ENCODE measurements at regions not wholly inside any gene's neighbourhood (a gene's known extent, or its start where the extent isn't known, plus 50 kb on each side); places are given as distances from the start of the nearest gene placed in this dataset.

DNA sequence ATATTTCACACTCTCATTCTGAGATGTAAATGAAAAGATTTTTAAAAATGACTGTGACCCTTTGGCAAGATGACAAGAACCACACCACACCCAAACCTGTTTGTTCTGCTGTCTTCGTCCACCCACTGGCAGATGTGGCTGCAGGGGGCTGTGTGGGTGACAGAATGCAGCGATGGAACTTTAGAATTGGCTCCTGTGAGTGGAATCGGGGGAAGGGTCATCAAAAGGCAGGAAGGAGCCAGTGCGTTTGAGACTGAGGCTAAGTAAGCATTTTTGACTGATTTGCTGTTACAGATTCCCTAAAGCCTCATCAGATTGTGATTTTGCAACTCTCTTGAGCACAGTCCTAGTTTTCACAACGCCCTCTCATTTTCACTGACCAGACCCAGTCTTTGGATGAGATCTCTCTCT is 111.2 kb upstream of the ADGRL2 start:
- Mint-ChIP-seq H3K4me1 (ENCODE audit: low read depth) (no peaks in the 10 kb centered on the region), H3K4me3 (ENCODE audit: low read depth) (no peak overlapping the region), H3K27ac (no peak overlapping the region), H3K27me3 (ENCODE audit: low read depth) (no peaks in the 10 kb centered on the region), H3K9me3 (no peaks in the 10 kb centered on the region), H3K36me3 (ENCODE audit: low read depth) (no peaks in the 10 kb centered on the region)
- intact Hi-C loops (cut with micrococcal nuclease): no loop called here
- DNase-seq (ENCODE audit: low spot score): no peak

DNA sequence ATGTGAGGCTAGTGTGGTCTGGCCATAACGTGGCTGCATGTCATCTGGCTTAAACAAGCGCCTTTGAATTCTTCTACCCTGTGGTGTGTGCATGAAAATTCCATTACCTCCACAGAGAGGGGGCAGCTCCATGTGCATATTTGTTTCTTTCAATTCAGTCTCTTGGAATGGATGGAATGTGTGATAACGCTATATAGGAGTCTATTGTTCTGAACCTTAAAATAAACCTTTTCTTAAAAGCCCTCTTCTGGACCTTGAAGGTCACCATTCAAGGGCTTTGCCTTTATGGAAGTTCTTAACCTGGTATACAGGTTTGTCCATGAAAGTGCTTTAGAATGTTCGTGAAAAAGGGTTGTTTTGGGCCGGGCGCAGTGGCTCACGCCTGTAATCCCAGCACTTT is 118.2 kb upstream of the ADGRL2 start:
- no peaks in the 10 kb centered on the region for H3K27me3 Mint-ChIP-seq (ENCODE audit: low read depth)
- H3K27ac Mint-ChIP-seq: no peak overlapping the region
- H3K4me3 Mint-ChIP-seq (ENCODE audit: low read depth): no peak overlapping the region
- H3K4me1 Mint-ChIP-seq (ENCODE audit: low read depth): no peaks in the 10 kb centered on the region
- no peaks in the 10 kb centered on the region for H3K9me3 Mint-ChIP-seq
- intact Hi-C loops (cut with micrococcal nuclease): no loop called here
- DNase-seq (ENCODE audit: low spot score): no peak
- no peaks in the 10 kb centered on the region for H3K36me3 Mint-ChIP-seq (ENCODE audit: low read depth)

GRCh38 chr1:81681601-81682266 is 119.0 kb upstream of the ADGRL2 start:
- Mint-ChIP-seq H3K27me3 (ENCODE audit: low read depth) (no peaks in the 10 kb centered on the region), H3K4me3 (ENCODE audit: low read depth) (no peak overlapping the region), H3K27ac (no peak overlapping the region), H3K4me1 (ENCODE audit: low read depth) (no peaks in the 10 kb centered on the region), H3K36me3 (ENCODE audit: low read depth) (no peaks in the 10 kb centered on the region), H3K9me3 (no peaks in the 10 kb centered on the region)
- intact Hi-C loops (cut with micrococcal nuclease): no loop called here
- DNase-seq (ENCODE audit: low spot score): no peak

DNA sequence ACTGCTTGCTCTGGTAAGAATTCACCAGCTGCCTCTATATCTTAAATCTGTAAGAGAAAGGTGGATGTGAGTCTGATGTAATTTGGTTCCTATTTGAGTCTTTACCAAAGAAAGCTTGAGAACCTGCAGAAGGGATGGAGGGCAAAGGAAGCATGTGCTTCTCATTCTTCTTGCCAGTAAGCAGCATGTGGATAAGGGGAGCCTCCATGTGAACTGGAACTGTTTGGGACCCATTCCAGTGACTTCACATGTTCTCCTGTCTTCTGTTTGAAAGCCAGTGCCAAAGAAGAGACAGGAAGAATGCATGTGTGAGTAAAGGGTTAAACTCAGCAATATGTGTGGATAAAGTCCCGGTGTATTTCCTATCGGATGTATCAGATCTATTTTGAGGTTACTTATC is 119.6 kb upstream of the ADGRL2 start:
- intact Hi-C loops (cut with micrococcal nuclease): no loop called here

GRCh38 chr1:81679942-81680341 is 120.8 kb upstream of the ADGRL2 start:
- DNase-seq (ENCODE audit: low spot score): no peak
- no peaks in the 10 kb centered on the region for H3K36me3 Mint-ChIP-seq (ENCODE audit: low read depth)
- H3K27me3 Mint-ChIP-seq (ENCODE audit: low read depth): no peaks in the 10 kb centered on the region
- no peak overlapping the region for H3K27ac Mint-ChIP-seq
- intact Hi-C loops (cut with micrococcal nuclease): no loop called here
- no peaks in the 10 kb centered on the region for H3K4me1 Mint-ChIP-seq (ENCODE audit: low read depth)
- no peaks in the 10 kb centered on the region for H3K9me3 Mint-ChIP-seq
- H3K4me3 Mint-ChIP-seq (ENCODE audit: low read depth): no peak overlapping the region

More for the DNA sequence above, 119.6 kb upstream of the ADGRL2 start:
- no peak overlapping the region for H3K27ac Mint-ChIP-seq
- H3K4me1 Mint-ChIP-seq (ENCODE audit: low read depth): no peaks in the 10 kb centered on the region
- no peak for DNase-seq (ENCODE audit: low spot score)
- H3K9me3 Mint-ChIP-seq: no peaks in the 10 kb centered on the region
- H3K36me3 Mint-ChIP-seq (ENCODE audit: low read depth): no peaks in the 10 kb centered on the region
- no peaks in the 10 kb centered on the region for H3K27me3 Mint-ChIP-seq (ENCODE audit: low read depth)
- H3K4me3 Mint-ChIP-seq (ENCODE audit: low read depth): no peak overlapping the region

- Mint-ChIP-seq H3K27ac (no peak overlapping the region), H3K9me3 (no peaks in the 10 kb centered on the region), H3K36me3 (ENCODE audit: low read depth) (no peaks in the 10 kb centered on the region), H3K4me3 (ENCODE audit: low read depth) (no peak overlapping the region), H3K27me3 (ENCODE audit: low read depth) (no peaks in the 10 kb centered on the region), H3K4me1 (ENCODE audit: low read depth) (no peaks in the 10 kb centered on the region)
- DNase-seq (ENCODE audit: low spot score): no peak
- intact Hi-C loops (cut with micrococcal nuclease): no loop called here
These were observed 122.0 kb upstream of the ADGRL2 start for GRCh38 chr1:81678779-81679178.

- DNase-seq (ENCODE audit: low spot score): no peak
- peaks cover 3% of the 10 kb centered on the region for H3K9me3 Mint-ChIP-seq
- H3K36me3 Mint-ChIP-seq (ENCODE audit: low read depth): no peaks in the 10 kb centered on the region
- H3K27me3 Mint-ChIP-seq (ENCODE audit: low read depth): no peaks in the 10 kb centered on the region
- no peak overlapping the region for H3K4me3 Mint-ChIP-seq (ENCODE audit: low read depth)
- no peaks in the 10 kb centered on the region for H3K4me1 Mint-ChIP-seq (ENCODE audit: low read depth)
- intact Hi-C loops (cut with micrococcal nuclease): no loop called here
- no peak overlapping the region for H3K27ac Mint-ChIP-seq
These were observed 128.0 kb upstream of the ADGRL2 start for GRCh38 chr1:81672766-81673165.

GRCh38 chr1:81671038-81671437 is 129.7 kb upstream of the ADGRL2 start:
- no peaks in the 10 kb centered on the region for H3K36me3 Mint-ChIP-seq (ENCODE audit: low read depth)
- no peaks in the 10 kb centered on the region for H3K4me1 Mint-ChIP-seq (ENCODE audit: low read depth)
- no peak for DNase-seq (ENCODE audit: low spot score)
- no peak overlapping the region for H3K4me3 Mint-ChIP-seq (ENCODE audit: low read depth)
- H3K9me3 Mint-ChIP-seq: peaks cover 3% of the 10 kb centered on the region
- no peak overlapping the region for H3K27ac Mint-ChIP-seq
- intact Hi-C loops (cut with micrococcal nuclease): no loop called here
- no peaks in the 10 kb centered on the region for H3K27me3 Mint-ChIP-seq (ENCODE audit: low read depth)

DNA sequence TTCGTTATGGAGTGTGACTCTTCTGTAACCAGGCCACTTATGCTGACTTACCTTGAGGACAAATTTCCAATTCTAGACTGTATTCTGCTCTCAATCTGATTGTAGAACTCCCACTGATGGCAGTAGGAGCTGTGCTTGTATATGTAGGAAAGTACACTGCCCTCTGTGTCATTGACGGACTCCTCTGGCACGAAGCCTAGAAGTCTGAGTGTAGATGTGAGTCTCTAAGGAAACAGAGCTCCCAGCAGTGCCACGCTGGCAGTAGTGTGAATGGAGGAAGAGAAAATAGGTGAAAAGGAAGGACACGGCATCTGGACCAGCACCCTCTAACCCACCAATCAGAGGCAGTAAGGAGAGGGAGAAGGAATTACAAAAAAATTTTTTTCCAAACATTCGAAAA is 130.4 kb upstream of the ADGRL2 start:
- Mint-ChIP-seq H3K27ac (no peak overlapping the region), H3K27me3 (ENCODE audit: low read depth) (no peaks in the 10 kb centered on the region), H3K4me1 (ENCODE audit: low read depth) (no peaks in the 10 kb centered on the region), H3K36me3 (ENCODE audit: low read depth) (no peaks in the 10 kb centered on the region), H3K9me3 (peaks cover 3% of the 10 kb centered on the region), H3K4me3 (ENCODE audit: low read depth) (no peak overlapping the region)
- no peak for DNase-seq (ENCODE audit: low spot score)
- intact Hi-C loops (cut with micrococcal nuclease): no loop called here

DNA sequence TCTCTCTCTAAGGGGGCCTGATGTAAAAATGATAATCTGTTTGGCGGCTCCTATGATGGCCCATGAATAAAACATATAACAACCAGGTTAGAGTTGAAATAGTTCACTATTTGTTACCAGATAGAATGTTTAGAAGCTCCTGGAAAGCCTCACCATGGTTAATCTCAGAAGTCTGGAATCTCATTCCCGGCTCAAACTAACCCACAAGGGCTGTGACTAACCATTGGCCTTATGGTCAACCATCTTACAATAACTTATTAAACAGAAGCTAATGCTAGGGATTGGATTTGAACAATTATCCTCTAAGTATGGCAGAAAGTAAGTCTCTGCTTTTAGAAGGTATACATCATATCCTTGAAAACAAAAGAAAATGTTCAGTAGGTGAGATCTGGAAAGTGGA is 134.1 kb upstream of the ADGRL2 start:
- no peak overlapping the region for H3K27ac Mint-ChIP-seq
- no peaks in the 10 kb centered on the region for H3K4me1 Mint-ChIP-seq (ENCODE audit: low read depth)
- no peaks in the 10 kb centered on the region for H3K27me3 Mint-ChIP-seq (ENCODE audit: low read depth)
- intact Hi-C loops (cut with micrococcal nuclease): no loop called here
- peaks cover 3% of the 10 kb centered on the region for H3K9me3 Mint-ChIP-seq
- H3K4me3 Mint-ChIP-seq (ENCODE audit: low read depth): no peak overlapping the region
- H3K36me3 Mint-ChIP-seq (ENCODE audit: low read depth): no peaks in the 10 kb centered on the region
- no peak for DNase-seq (ENCODE audit: low spot score)

DNA sequence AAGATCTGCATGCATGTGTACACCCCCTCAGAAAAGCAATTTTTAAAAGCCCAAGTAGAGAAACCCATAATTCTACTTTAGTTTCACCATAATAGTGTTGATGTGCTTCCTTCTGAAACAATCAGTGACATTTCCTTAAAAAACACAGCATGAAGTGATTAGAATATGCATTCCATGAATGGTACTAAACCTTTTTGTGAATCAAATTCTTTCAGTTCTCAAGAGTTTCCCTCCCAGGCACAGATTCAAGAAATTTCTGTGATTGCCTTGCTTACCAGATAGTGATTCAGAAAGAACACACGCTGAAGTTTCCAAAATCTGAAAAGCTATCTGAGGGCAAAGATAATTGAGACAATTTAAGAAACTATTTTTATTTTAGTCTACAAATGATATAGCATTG is 136.4 kb upstream of the ADGRL2 start:
- Mint-ChIP-seq H3K4me3 (ENCODE audit: low read depth) (no peak overlapping the region), H3K4me1 (ENCODE audit: low read depth) (no peaks in the 10 kb centered on the region), H3K27ac (no peak overlapping the region), H3K9me3 (peaks cover 3% of the 10 kb centered on the region), H3K27me3 (ENCODE audit: low read depth) (no peaks in the 10 kb centered on the region), H3K36me3 (ENCODE audit: low read depth) (no peaks in the 10 kb centered on the region)
- DNase-seq (ENCODE audit: low spot score): no peak
- intact Hi-C loops (cut with micrococcal nuclease): no loop called here

GRCh38 chr1:81662913-81663526 is 137.7 kb upstream of the ADGRL2 start:
- Mint-ChIP-seq H3K9me3 (no peaks in the 10 kb centered on the region), H3K27me3 (ENCODE audit: low read depth) (no peaks in the 10 kb centered on the region), H3K4me3 (ENCODE audit: low read depth) (no peak overlapping the region)

DNA sequence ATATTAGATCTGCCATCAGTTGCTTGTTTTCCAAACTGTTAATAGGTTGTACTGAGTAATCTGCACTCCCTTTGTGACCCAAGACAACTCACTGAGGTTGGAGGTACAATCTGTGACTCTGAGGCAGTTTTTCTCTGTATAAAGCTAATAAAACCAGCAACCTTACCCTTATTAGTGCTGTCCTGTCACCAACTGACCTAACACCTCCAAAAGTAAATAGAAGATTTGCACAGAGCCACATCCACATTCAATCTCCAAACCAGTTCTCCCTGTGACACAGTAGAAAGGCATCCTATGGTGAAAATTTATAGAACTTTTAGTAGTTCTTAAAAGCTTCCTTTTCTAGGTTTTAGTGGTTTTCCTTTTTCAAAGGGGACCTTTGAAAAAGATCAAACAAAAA is 140.4 kb upstream of the ADGRL2 start:
- Mint-ChIP-seq H3K4me1 (ENCODE audit: low read depth) (no peaks in the 10 kb centered on the region), H3K27me3 (ENCODE audit: low read depth) (no peaks in the 10 kb centered on the region), H3K36me3 (ENCODE audit: low read depth) (no peaks in the 10 kb centered on the region), H3K4me3 (ENCODE audit: low read depth) (no peak overlapping the region), H3K9me3 (peaks cover 6% of the 10 kb centered on the region), H3K27ac (no peak overlapping the region)
- intact Hi-C loops (cut with micrococcal nuclease): no loop called here
- no peak for DNase-seq (ENCODE audit: low spot score)

More at GRCh38 chr1:81662913-81663526, 137.7 kb upstream of the ADGRL2 start:
- no peak for DNase-seq (ENCODE audit: low spot score)
- Mint-ChIP-seq H3K4me1 (ENCODE audit: low read depth) (no peaks in the 10 kb centered on the region), H3K36me3 (ENCODE audit: low read depth) (no peaks in the 10 kb centered on the region), H3K27ac (no peak overlapping the region)
- intact Hi-C loops (cut with micrococcal nuclease): no loop called here

Measured in activated T-helper 2 cell treated with anti-CD3 and anti-CD28 coated beads, Interferon-gamma antibody, Interleukin-2, Interleukin-4, amounts not matched to agents 10 μg/mL and 5 μg/mL and 100 μg/mL, durations not matched to agents 14 hours and 24 hours and 36 hours (primary cell).